ENCODE measurements at regions not wholly inside any gene's neighbourhood (a gene's known extent, or its start where the extent isn't known, plus 50 kb on each side); places are given as distances from the start of the nearest gene placed in this dataset.

- TF ChIP-seq USF2 (IDR thresholded peaks at IDR 0.05; ENCODE audit: low read length) (no peak), EGR1 (IDR thresholded peaks at IDR 0.05; ENCODE audit: borderline replicate concordance, low read depth, low read length) (no peak), SIN3A (conservative IDR thresholded peaks at IDR 0.05 in 1 of 2, IDR thresholded peaks at IDR 0.05 in 1 of 2; ENCODE audit: low read depth in 1 of 2, low read length in 2 of 2) (no peak), FOSL1 (IDR thresholded peaks at IDR 0.05; ENCODE audit: insufficient read depth, low read depth, low read length) (no peak), KDM1A (IDR thresholded peaks at IDR 0.05; ENCODE audit: borderline replicate concordance, low read length) (no peak), TCF12 (IDR thresholded peaks at IDR 0.05; ENCODE audit: low read depth, low read length) (no peak)
Observed at GRCh38 chr18:56270671-56271250, 367.6 kb downstream of the TXNL1 start (continued).

Data from H1 (cell line).